WTC11 (cell line): ENCODE measurements at regions not wholly inside any gene's neighbourhood (a gene's known extent, or its start where the extent isn't known, plus 50 kb on each side); places are given as distances from the start of the nearest gene placed in this dataset.

Experiments used
- ATAC-seq: fragments of 200-7000 bp; cut with Tn5 transposase; 2 replicates; pipeline ENCODE4 v1.10.0; 2021; ENCODE audit warnings: mild to moderate bottlenecking, moderate library complexity
- CTCF ChIA-PET: fragments of 300-600 bp; sonication (Branson Sonifier 250); formaldehyde crosslinking; loops from one replicate; lab custom pipeline; 2021; ENCODE audit warnings: antibody characterized with exemption; lab: Charles Lee
- POLR2A ChIA-PET: fragments of 350-600 bp; sonication (Branson Sonifier 250); formaldehyde crosslinking; loops from one replicate; lab custom pipeline; 2021; ENCODE audit warnings: antibody characterized with exemption; lab: Charles Lee
- DNase-seq: peaks from one replicate; pipeline ENCODE4 v3.0.0; 2021; ENCODE audit warnings: low spot score
- H3K27ac Mint-ChIP-seq: 2 replicates; pipeline ENCODE4 v1.8.0; 2021; ENCODE audit warnings: mixed read lengths
- H3K27me3 Mint-ChIP-seq: 2 replicates; pipeline ENCODE4 v1.8.0; 2021; ENCODE audit warnings: low read depth, mild to moderate bottlenecking, moderate library complexity, mixed read lengths
- H3K36me3 Mint-ChIP-seq: 2 replicates; pipeline ENCODE4 v1.8.0; 2021; ENCODE audit warnings: mixed read lengths
- H3K4me1 Mint-ChIP-seq: 2 replicates; pipeline ENCODE4 v1.8.0; 2022; ENCODE audit warnings: mixed read lengths
- H3K4me3 Mint-ChIP-seq: 2 replicates; pipeline ENCODE4 v1.8.0; 2021; ENCODE audit warnings: mild to moderate bottlenecking, moderate library complexity, mixed read lengths
- H3K9me3 Mint-ChIP-seq: 2 replicates; pipeline ENCODE4 v1.8.0; 2021; ENCODE audit warnings: mixed read lengths
- CREM ChIP-seq: sonication (generic); formaldehyde crosslinking; IDR thresholded peaks from 2 replicates; pipeline ENCODE4 v1.8.1; 2022; ENCODE audit warnings: mild to moderate bottlenecking, missing genetic modification reagents, moderate library complexity
- FOXJ3 ChIP-seq: sonication (generic); formaldehyde crosslinking; IDR thresholded peaks from 2 replicates; pipeline ENCODE4 v1.9.0; 2021; ENCODE audit warnings: missing genetic modification reagents, mild to moderate bottlenecking, borderline replicate concordance
- GABPB1 ChIP-seq: sonication (generic); formaldehyde crosslinking; IDR thresholded peaks from 2 replicates; pipeline ENCODE4 v1.8.1; 2023; ENCODE audit warnings: mild to moderate bottlenecking, missing genetic modification reagents
- HMGA2 ChIP-seq: fragments of 250-450 bp; sonication (Bioruptor Pico); IDR thresholded peaks from 2 replicates; pipeline ENCODE4 v1.4.0; 2021; ENCODE audit warnings: mild to moderate bottlenecking, moderate library complexity
- IRF2 ChIP-seq: sonication (generic); formaldehyde crosslinking; IDR thresholded peaks from 2 replicates; pipeline ENCODE4 v1.8.0; 2022; ENCODE audit warnings: low read depth, missing genetic modification reagents, borderline replicate concordance
- MYBL2 ChIP-seq: sonication (generic); formaldehyde crosslinking; IDR thresholded peaks from 2 replicates; pipeline ENCODE4 v1.8.1; 2023; ENCODE audit warnings: mild to moderate bottlenecking, moderate library complexity, missing genetic modification reagents
- NFE2L1 ChIP-seq: sonication (generic); formaldehyde crosslinking; IDR thresholded peaks from 2 replicates; pipeline ENCODE4 v1.8.1; 2023; ENCODE audit warnings: missing genetic modification reagents
- NFYB ChIP-seq: sonication (generic); formaldehyde crosslinking; conservative IDR thresholded peaks from 2 replicates; pipeline ENCODE4 v1.8.0; 2022; ENCODE audit warnings: low read depth, missing genetic modification reagents
- NR2C2 ChIP-seq: sonication (generic); formaldehyde crosslinking; IDR thresholded peaks from 2 replicates; pipeline ENCODE4 v1.8.0; 2022; ENCODE audit warnings: mild to moderate bottlenecking, missing genetic modification reagents
- PRRX2 ChIP-seq: fragments of 250-450 bp; sonication (Bioruptor Pico); IDR thresholded peaks from 2 replicates; pipeline ENCODE4 v1.8.0; 2021; ENCODE audit warnings: mild to moderate bottlenecking
- TCF7 ChIP-seq: sonication (generic); formaldehyde crosslinking; IDR thresholded peaks from 2 replicates; pipeline ENCODE4 v1.8.0; 2022; ENCODE audit warnings: mild to moderate bottlenecking, low read depth, missing genetic modification reagents, moderate library complexity
- ZBTB21 ChIP-seq: sonication (generic); formaldehyde crosslinking; IDR thresholded peaks from 2 replicates; pipeline ENCODE4 v1.8.1; 2023; ENCODE audit warnings: mild to moderate bottlenecking, missing genetic modification reagents, borderline replicate concordance
- ZNF121 ChIP-seq: sonication (generic); formaldehyde crosslinking; IDR thresholded peaks from 2 replicates; pipeline ENCODE4 v1.8.0; 2023; ENCODE audit warnings: missing genetic modification reagents
- TF ChIP-seq, protein P1 (sequence below): sonication (generic); formaldehyde crosslinking; IDR thresholded peaks from 2 replicates; pipeline ENCODE4 v1.8.0; 2023; ENCODE audit warnings: mild to moderate bottlenecking, missing genetic modification reagents
- TF ChIP-seq, protein P2 (sequence below): sonication (generic); formaldehyde crosslinking; IDR thresholded peaks from 2 replicates; pipeline ENCODE4 v1.8.1; 2022; ENCODE audit warnings: mild to moderate bottlenecking, missing genetic modification reagents, moderate library complexity, borderline replicate concordance
- TF ChIP-seq, protein P3 (sequence below): sonication (generic); formaldehyde crosslinking; IDR thresholded peaks from 2 replicates; pipeline ENCODE4 v1.8.1; 2022; ENCODE audit warnings: low read depth, mild to moderate bottlenecking, moderate library complexity, missing genetic modification reagents, borderline replicate concordance
- TF ChIP-seq, protein P4 (sequence below): fragments of 200-600 bp; IDR thresholded peaks from 2 replicates; pipeline ENCODE4 v1.8.0; 2022; ENCODE audit warnings: antibody characterized with exemption
- TF ChIP-seq, protein P5 (sequence below): sonication (generic); formaldehyde crosslinking; IDR thresholded peaks from 2 replicates; pipeline ENCODE4 v1.8.1; 2023; ENCODE audit warnings: mild to moderate bottlenecking, missing genetic modification reagents, moderate library complexity
- TF ChIP-seq, protein P6 (sequence below): sonication (generic); formaldehyde crosslinking; IDR thresholded peaks from 2 replicates; pipeline ENCODE4 v1.8.0; 2023; ENCODE audit warnings: missing genetic modification reagents, mild to moderate bottlenecking, borderline replicate concordance

DNA sequence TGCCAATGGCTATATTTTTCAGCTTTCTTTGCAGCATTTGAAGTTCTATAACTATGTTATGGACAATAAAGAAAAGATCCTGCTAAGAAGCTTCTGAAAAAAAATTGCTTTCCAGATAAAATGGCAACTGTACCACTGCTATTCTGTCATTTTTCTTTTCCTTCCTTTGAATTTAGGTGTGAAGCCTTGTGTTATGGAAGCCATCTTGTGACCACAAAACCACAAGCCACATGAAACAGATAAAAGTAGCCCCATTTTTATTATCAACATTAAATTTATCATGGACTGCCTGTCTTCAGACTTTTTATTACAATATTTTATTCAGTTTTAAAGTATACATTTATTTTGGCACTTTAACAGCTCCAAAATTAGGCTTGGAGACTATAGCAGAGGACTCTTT is 289.9 kb upstream of the ACTBL2 start:
- Mint-ChIP-seq H3K4me1 (peaks cover 8% of the 10 kb centered on the region), H3K36me3 (no peaks in the 10 kb centered on the region), H3K27me3 (no peaks in the 10 kb centered on the region), H3K27ac (no peak overlapping the region), H3K9me3 (no peaks in the 10 kb centered on the region), H3K4me3 (no peak overlapping the region)
- ChIA-PET CTCF (no interaction called here), POLR2A (no interaction called here)
- ATAC-seq (no peak), DNase-seq (no peak)
- TF ChIP-seq, protein P1, sequence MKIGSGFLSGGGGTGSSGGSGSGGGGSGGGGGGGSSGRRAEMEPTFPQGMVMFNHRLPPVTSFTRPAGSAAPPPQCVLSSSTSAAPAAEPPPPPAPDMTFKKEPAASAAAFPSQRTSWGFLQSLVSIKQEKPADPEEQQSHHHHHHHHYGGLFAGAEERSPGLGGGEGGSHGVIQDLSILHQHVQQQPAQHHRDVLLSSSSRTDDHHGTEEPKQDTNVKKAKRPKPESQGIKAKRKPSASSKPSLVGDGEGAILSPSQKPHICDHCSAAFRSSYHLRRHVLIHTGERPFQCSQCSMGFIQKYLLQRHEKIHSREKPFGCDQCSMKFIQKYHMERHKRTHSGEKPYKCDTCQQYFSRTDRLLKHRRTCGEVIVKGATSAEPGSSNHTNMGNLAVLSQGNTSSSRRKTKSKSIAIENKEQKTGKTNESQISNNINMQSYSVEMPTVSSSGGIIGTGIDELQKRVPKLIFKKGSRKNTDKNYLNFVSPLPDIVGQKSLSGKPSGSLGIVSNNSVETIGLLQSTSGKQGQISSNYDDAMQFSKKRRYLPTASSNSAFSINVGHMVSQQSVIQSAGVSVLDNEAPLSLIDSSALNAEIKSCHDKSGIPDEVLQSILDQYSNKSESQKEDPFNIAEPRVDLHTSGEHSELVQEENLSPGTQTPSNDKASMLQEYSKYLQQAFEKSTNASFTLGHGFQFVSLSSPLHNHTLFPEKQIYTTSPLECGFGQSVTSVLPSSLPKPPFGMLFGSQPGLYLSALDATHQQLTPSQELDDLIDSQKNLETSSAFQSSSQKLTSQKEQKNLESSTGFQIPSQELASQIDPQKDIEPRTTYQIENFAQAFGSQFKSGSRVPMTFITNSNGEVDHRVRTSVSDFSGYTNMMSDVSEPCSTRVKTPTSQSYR (CRISPR knock-in tag): no peak
- TF ChIP-seq ZBTB21: no peak
- TF ChIP-seq, protein P2, sequence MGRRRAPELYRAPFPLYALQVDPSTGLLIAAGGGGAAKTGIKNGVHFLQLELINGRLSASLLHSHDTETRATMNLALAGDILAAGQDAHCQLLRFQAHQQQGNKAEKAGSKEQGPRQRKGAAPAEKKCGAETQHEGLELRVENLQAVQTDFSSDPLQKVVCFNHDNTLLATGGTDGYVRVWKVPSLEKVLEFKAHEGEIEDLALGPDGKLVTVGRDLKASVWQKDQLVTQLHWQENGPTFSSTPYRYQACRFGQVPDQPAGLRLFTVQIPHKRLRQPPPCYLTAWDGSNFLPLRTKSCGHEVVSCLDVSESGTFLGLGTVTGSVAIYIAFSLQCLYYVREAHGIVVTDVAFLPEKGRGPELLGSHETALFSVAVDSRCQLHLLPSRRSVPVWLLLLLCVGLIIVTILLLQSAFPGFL (CRISPR knock-in tag): no peak
- no peak for TF ChIP-seq CREM (CRISPR knock-in tag)
- no peak for TF ChIP-seq IRF2 (CRISPR knock-in tag)
- no peak for TF ChIP-seq TCF7 (CRISPR knock-in tag)
- no peak for TF ChIP-seq PRRX2
- TF ChIP-seq HMGA2: no peak
- no peak for TF ChIP-seq GABPB1 (CRISPR knock-in tag)

DNA sequence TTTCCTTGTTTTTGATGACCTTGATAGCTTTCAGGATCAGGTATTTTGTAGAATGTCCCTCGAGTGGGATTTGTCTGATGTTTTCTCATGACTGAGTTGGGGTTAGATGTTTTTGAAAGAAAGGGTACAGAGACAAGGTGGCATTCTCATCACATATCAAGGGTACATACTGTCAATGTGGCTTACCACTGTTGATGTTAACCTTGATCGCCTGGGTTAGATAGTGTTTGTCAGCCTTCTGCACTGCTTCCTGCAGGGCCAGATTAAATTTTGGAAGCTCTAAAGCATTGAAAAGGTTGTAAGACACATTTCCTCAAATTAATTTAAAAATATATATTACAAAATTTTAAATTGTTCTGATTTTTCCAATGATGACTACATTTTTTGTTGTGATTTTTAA is 287.4 kb upstream of the ACTBL2 start:
- Mint-ChIP-seq H3K4me3 (no peak overlapping the region), H3K9me3 (no peaks in the 10 kb centered on the region), H3K4me1 (peaks cover 8% of the 10 kb centered on the region), H3K36me3 (no peaks in the 10 kb centered on the region), H3K27ac (no peak overlapping the region), H3K27me3 (no peaks in the 10 kb centered on the region)
- DNase-seq: no peak
- no peak for ATAC-seq
- ChIA-PET POLR2A (no interaction called here), CTCF (interaction anchor here (1.5 kb wide), 1 partner anchor 9 kb away, joined by 3 read pairs; no protein-coding TSS in a partner anchor)
- TF ChIP-seq, protein P3, sequence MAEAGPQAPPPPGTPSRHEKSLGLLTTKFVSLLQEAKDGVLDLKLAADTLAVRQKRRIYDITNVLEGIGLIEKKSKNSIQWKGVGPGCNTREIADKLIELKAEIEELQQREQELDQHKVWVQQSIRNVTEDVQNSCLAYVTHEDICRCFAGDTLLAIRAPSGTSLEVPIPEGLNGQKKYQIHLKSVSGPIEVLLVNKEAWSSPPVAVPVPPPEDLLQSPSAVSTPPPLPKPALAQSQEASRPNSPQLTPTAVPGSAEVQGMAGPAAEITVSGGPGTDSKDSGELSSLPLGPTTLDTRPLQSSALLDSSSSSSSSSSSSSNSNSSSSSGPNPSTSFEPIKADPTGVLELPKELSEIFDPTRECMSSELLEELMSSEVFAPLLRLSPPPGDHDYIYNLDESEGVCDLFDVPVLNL (CRISPR knock-in tag): no peak
- TF ChIP-seq, protein P4, sequence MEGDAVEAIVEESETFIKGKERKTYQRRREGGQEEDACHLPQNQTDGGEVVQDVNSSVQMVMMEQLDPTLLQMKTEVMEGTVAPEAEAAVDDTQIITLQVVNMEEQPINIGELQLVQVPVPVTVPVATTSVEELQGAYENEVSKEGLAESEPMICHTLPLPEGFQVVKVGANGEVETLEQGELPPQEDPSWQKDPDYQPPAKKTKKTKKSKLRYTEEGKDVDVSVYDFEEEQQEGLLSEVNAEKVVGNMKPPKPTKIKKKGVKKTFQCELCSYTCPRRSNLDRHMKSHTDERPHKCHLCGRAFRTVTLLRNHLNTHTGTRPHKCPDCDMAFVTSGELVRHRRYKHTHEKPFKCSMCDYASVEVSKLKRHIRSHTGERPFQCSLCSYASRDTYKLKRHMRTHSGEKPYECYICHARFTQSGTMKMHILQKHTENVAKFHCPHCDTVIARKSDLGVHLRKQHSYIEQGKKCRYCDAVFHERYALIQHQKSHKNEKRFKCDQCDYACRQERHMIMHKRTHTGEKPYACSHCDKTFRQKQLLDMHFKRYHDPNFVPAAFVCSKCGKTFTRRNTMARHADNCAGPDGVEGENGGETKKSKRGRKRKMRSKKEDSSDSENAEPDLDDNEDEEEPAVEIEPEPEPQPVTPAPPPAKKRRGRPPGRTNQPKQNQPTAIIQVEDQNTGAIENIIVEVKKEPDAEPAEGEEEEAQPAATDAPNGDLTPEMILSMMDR: no peak
- TF ChIP-seq NFE2L1 (CRISPR knock-in tag) (no peak), NR2C2 (no peak), FOXJ3 (CRISPR knock-in tag) (no peak), MYBL2 (no peak), NFYB (CRISPR knock-in tag) (no peak), ZNF121 (CRISPR knock-in tag) (no peak)
- TF ChIP-seq, protein P5, sequence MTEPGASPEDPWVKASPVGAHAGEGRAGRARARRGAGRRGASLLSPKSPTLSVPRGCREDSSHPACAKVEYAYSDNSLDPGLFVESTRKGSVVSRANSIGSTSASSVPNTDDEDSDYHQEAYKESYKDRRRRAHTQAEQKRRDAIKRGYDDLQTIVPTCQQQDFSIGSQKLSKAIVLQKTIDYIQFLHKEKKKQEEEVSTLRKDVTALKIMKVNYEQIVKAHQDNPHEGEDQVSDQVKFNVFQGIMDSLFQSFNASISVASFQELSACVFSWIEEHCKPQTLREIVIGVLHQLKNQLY (CRISPR knock-in tag): no peak
- TF ChIP-seq, protein P6, sequence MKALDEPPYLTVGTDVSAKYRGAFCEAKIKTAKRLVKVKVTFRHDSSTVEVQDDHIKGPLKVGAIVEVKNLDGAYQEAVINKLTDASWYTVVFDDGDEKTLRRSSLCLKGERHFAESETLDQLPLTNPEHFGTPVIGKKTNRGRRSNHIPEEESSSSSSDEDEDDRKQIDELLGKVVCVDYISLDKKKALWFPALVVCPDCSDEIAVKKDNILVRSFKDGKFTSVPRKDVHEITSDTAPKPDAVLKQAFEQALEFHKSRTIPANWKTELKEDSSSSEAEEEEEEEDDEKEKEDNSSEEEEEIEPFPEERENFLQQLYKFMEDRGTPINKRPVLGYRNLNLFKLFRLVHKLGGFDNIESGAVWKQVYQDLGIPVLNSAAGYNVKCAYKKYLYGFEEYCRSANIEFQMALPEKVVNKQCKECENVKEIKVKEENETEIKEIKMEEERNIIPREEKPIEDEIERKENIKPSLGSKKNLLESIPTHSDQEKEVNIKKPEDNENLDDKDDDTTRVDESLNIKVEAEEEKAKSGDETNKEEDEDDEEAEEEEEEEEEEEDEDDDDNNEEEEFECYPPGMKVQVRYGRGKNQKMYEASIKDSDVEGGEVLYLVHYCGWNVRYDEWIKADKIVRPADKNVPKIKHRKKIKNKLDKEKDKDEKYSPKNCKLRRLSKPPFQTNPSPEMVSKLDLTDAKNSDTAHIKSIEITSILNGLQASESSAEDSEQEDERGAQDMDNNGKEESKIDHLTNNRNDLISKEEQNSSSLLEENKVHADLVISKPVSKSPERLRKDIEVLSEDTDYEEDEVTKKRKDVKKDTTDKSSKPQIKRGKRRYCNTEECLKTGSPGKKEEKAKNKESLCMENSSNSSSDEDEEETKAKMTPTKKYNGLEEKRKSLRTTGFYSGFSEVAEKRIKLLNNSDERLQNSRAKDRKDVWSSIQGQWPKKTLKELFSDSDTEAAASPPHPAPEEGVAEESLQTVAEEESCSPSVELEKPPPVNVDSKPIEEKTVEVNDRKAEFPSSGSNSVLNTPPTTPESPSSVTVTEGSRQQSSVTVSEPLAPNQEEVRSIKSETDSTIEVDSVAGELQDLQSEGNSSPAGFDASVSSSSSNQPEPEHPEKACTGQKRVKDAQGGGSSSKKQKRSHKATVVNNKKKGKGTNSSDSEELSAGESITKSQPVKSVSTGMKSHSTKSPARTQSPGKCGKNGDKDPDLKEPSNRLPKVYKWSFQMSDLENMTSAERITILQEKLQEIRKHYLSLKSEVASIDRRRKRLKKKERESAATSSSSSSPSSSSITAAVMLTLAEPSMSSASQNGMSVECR (CRISPR knock-in tag): no peak
- TF ChIP-seq, protein P1 (CRISPR knock-in tag): no peak
